ENCODE measurements at regions not wholly inside any gene's neighbourhood (a gene's known extent, or its start where the extent isn't known, plus 50 kb on each side); places are given as distances from the start of the nearest gene placed in this dataset.

DNA sequence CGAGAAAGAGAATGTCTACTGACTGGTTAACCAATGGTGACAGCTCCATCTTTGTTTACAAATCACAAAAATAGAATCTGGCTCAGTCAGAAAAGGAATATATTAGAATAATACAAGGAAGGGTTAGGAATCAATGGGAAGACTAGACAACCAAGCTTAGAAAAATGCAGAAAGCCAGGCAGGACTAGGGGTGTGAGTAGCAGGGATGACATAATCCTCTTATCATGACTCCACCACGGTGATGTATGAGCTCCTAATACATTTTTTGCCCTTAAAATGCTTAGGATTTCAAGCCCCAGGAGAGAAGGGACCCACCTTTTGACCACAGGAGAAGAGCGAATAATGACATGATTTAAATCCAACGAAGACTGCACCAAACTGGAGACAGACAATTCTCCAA, 252.3 kb downstream of the CHD9NB start:
- no peaks in the 10 kb centered on the region for H3K9me3 ChIP-seq (ENCODE audit: insufficient read depth, low read depth, low read length)
- no peaks in the 10 kb centered on the region for H3K27me3 ChIP-seq (ENCODE audit: insufficient read depth, low read length, poor library complexity, severe bottlenecking)
- H4K20me1 ChIP-seq (ENCODE audit: insufficient read depth, low read length, poor library complexity, severe bottlenecking), result no peaks in the 10 kb centered on the region
- H3K36me3 ChIP-seq (ENCODE audit: insufficient read depth, low read length), result no peaks in the 10 kb centered on the region
- no peak overlapping the region for H3K9ac ChIP-seq (ENCODE audit: low read depth, low read length, poor library complexity, severe bottlenecking)
- H3K9me2 ChIP-seq (replicated peaks; ENCODE audit: low read depth, low read length), result no peaks in the 10 kb centered on the region
- no peak overlapping the region for H3K4me2 ChIP-seq (ENCODE audit: low read depth, low read length, poor library complexity, severe bottlenecking)
- no peak overlapping the region for H2AFZ ChIP-seq (ENCODE audit: low read length)
- TF ChIP-seq EZH2phosphoT487 (IDR thresholded peaks at IDR 0.05; ENCODE audit: borderline replicate concordance), result no peak
- TF ChIP-seq, protein P1, sequence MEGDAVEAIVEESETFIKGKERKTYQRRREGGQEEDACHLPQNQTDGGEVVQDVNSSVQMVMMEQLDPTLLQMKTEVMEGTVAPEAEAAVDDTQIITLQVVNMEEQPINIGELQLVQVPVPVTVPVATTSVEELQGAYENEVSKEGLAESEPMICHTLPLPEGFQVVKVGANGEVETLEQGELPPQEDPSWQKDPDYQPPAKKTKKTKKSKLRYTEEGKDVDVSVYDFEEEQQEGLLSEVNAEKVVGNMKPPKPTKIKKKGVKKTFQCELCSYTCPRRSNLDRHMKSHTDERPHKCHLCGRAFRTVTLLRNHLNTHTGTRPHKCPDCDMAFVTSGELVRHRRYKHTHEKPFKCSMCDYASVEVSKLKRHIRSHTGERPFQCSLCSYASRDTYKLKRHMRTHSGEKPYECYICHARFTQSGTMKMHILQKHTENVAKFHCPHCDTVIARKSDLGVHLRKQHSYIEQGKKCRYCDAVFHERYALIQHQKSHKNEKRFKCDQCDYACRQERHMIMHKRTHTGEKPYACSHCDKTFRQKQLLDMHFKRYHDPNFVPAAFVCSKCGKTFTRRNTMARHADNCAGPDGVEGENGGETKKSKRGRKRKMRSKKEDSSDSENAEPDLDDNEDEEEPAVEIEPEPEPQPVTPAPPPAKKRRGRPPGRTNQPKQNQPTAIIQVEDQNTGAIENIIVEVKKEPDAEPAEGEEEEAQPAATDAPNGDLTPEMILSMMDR (conservative IDR thresholded peaks at IDR 0.05; ENCODE audit: low read length), result no peak
- H3F3A ChIP-seq (ENCODE audit: low read depth), result no peaks in the 10 kb centered on the region
- H3K4me3 ChIP-seq (ENCODE audit: low read length, poor library complexity, severe bottlenecking), result no peak overlapping the region
- H3K4me1 ChIP-seq (ENCODE audit: insufficient read depth, low read length, poor library complexity, severe bottlenecking), result no peaks in the 10 kb centered on the region
- H3K79me2 ChIP-seq (ENCODE audit: insufficient read depth, low read length), result no peaks in the 10 kb centered on the region

DNA sequence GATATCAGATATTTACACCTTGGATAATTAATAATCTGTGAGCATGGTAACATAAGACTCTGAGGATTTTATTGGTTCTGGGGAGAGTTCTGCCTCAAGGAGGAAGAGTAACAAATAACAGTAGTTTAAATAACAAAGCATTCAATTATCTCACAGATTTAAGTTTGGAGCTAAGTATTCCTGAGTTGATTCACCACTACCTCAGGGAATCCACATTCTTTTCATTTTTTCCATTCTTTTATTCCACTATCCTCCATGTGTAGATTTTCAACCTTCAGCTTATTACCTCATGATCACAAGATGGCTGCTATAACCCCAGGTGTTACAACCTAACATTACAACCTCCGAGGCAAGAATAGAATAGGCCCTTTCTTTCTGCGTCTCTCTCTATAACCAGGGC, 252.2 kb upstream of the TOX3 start:
- Histone ChIP-seq H3K36me3 (ENCODE audit: insufficient read depth, low read length) (no peaks in the 10 kb centered on the region), H3K27me3 (ENCODE audit: insufficient read depth, low read length, poor library complexity, severe bottlenecking) (no peaks in the 10 kb centered on the region), H3K4me2 (ENCODE audit: low read depth, low read length, poor library complexity, severe bottlenecking) (no peak overlapping the region), H3K79me2 (ENCODE audit: insufficient read depth, low read length) (no peaks in the 10 kb centered on the region), H3K4me1 (ENCODE audit: insufficient read depth, low read length, poor library complexity, severe bottlenecking) (no peaks in the 10 kb centered on the region), H3K9ac (ENCODE audit: low read depth, low read length, poor library complexity, severe bottlenecking) (no peak overlapping the region), H3K4me3 (ENCODE audit: low read length, poor library complexity, severe bottlenecking) (no peak overlapping the region), H3K9me2 (replicated peaks; ENCODE audit: low read depth, low read length) (no peaks in the 10 kb centered on the region), H3K9me3 (ENCODE audit: insufficient read depth, low read depth, low read length) (no peaks in the 10 kb centered on the region), H2AFZ (ENCODE audit: low read length) (no peak overlapping the region), H3F3A (ENCODE audit: low read depth) (no peaks in the 10 kb centered on the region), H4K20me1 (ENCODE audit: insufficient read depth, low read length, poor library complexity, severe bottlenecking) (no peaks in the 10 kb centered on the region)
- TF ChIP-seq EZH2phosphoT487 (IDR thresholded peaks at IDR 0.05; ENCODE audit: borderline replicate concordance), result no peak
- TF ChIP-seq, protein P1 (conservative IDR thresholded peaks at IDR 0.05; ENCODE audit: low read length), result no peak

DNA sequence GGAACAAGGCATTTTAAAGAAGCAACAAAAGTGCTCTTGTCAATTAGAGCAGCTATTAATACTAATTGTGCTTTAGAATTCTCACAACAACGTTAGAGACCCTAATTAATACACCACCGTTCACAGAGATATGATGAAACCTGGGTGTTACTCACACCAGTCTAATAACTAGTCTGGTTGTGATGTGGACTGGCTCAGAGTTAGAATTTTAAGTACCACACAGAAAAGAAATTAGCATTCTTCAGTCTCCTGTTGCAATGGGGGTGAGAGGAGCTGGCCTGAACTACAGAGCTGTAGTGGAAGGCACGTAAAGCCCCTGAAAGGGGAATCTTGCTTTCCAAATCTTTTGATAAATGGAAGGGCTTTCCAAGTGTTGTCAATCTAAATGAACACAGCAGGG, 240.8 kb upstream of the TOX3 start:
- H3K9me3 ChIP-seq (ENCODE audit: insufficient read depth, low read depth, low read length), result no peaks in the 10 kb centered on the region; the same call in 1 of the 2 replicates
- no peaks in the 10 kb centered on the region for H4K20me1 ChIP-seq (ENCODE audit: insufficient read depth, low read length, poor library complexity, severe bottlenecking)
- no peaks in the 10 kb centered on the region for H3K4me1 ChIP-seq (ENCODE audit: insufficient read depth, low read length, poor library complexity, severe bottlenecking)
- no peaks in the 10 kb centered on the region for H3K9me2 ChIP-seq (replicated peaks; ENCODE audit: low read depth, low read length)
- H3K79me2 ChIP-seq (ENCODE audit: insufficient read depth, low read length), result no peaks in the 10 kb centered on the region
- TF ChIP-seq, protein P1 (conservative IDR thresholded peaks at IDR 0.05; ENCODE audit: low read length), result no peak
- no peak for TF ChIP-seq EZH2phosphoT487 (IDR thresholded peaks at IDR 0.05; ENCODE audit: borderline replicate concordance)
- H3K4me3 ChIP-seq (ENCODE audit: low read length, poor library complexity, severe bottlenecking), result no peak overlapping the region
- H2AFZ ChIP-seq (ENCODE audit: low read length), result no peak overlapping the region
- H3K36me3 ChIP-seq (ENCODE audit: insufficient read depth, low read length), result no peaks in the 10 kb centered on the region
- H3K4me2 ChIP-seq (ENCODE audit: low read depth, low read length, poor library complexity, severe bottlenecking), result no peak overlapping the region
- no peaks in the 10 kb centered on the region for H3F3A ChIP-seq (ENCODE audit: low read depth)
- H3K9ac ChIP-seq (ENCODE audit: low read depth, low read length, poor library complexity, severe bottlenecking), result no peak overlapping the region
- H3K27me3 ChIP-seq (ENCODE audit: insufficient read depth, low read length, poor library complexity, severe bottlenecking), result no peaks in the 10 kb centered on the region

All from Loucy (cell line).